HG02642 (cell line): ENCODE measurements at regions not wholly inside any gene's neighbourhood (a gene's known extent, or its start where the extent isn't known, plus 50 kb on each side); places are given as distances from the start of the nearest gene placed in this dataset.
"Not testable (repeated sequence)": the region's sequence is repeated elsewhere in the genome, so short reads cannot be mapped to it uniquely, and the experiment has no call there.

Experiments used
- ATAC-seq: cut with Tn5 transposase; IDR thresholded peaks from one replicate; pipeline ENCODE4 v1.9.1; 2021; ENCODE audit warnings: mild to moderate bottlenecking; ENCODE audit not compliant: unreplicated experiment, poor library complexity

DNA sequence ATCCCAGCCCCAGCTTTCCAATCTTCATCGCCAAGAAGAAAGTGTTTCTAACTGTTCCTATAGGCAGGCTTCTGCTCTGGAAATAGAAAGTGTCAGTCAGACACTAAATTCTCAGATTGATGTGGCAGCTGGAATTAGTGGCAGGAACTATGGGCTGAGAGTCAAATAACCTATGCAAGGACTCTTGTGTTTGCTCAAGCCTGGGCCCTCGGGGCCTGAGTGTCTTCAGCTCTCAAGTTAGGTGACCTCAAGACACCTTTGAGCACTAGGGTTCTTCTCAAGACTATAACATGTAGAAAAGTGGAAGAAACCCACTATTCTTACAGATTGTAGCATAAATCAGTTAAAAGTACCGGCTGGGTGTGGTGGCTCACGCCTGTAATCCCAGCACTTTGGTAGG lies 694.5 kb downstream of the RNF144A start:
- no peak for ATAC-seq

DNA sequence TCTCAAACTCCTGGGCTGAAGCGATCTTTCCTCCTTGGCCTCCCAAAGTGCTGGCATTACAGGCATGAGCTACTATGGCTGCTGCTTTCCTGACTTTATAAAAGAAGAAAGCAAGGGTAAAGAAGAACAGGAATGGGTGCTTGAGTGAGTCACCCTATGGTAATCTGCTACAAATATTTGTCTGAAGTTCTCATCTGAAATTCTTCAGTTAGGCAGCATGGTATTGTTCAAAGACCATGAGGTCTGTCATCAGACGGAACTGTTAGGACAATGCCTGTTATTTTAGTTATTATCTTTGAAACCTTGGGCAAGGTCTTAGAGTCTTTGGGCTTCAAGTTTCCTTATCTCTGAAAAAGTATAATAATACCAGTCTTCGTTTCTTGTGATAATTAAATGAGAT lies 695.8 kb downstream of the RNF144A start:
- no peak for ATAC-seq

DNA sequence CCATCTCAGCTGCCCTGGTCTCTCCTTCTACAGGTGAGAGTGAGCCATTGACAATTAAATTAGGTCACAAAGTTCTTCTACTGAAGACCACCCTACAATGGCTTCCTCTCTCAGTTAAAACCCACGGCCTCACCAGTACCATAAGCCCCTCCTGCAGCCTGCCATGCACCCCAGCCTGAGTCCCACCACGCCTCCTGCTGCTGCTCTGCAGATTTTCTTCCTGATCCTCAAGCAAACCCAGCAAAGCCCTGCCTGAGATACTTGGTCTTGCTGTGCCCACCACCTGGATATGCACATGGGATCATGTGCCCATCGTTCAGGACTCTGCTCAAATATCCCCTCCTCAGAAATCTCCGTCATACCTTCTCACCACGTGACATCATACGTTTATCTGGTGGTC lies 696.6 kb downstream of the RNF144A start:
- no peak for ATAC-seq

DNA sequence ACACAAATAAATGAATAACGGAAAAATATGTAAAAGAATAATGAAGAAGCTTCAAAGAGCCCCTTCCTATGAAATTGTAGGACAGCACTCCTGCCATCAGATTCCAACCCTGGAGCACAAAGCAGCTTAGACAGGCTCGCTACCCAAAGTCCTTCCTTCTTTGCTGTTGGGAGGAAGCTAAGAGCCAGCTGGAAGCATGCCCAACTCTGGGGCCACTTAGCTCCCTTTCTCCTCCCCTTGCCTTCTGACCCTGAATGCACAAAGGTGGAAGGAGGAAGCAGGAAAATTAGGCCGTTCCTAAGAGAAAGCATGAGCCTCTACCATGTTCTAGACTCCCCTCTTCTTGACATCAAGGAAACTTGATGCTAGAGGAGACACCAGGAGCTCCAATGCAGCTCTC lies 700.8 kb downstream of the RNF144A start:
- no peak for ATAC-seq

DNA sequence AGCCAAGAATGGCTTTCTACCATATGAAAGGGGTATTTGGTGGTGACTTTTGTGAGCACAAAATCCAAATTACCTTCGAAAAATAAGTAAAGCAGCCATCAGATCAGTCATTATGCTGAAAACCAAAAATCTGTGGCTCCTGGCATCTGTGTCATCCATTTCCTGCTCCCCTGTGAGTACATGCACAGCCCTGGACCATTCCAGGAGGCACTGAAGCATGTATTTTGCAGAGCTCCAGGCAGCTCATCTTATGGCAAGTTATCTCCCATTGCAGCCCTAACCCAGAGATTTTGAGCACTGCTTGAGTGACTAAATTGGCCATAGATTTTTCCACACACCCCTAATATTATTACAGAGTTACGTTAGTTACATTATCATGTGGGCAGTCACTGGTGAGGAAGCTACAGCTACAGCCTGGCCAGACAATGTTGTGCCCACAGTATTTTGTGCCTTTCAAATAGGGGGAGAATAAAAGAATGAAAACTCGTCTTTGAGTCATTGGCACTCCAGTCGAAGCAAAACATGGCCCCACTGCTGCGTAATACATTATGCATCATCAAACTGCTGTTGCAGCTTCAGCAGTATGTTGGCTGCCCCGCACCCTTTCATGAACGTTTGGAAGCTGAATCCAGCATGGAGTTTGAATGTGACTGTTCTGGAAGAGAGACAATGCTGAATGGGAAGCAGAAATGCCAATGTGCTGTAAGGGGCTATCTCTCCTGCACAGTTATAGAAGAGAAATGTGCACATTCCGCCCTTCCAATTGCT lies 702.2 kb downstream of the RNF144A start:
- no peak for ATAC-seq

GRCh38 chr2:7620255-7620654 lies 703.0 kb downstream of the RNF144A start:
- no peak for ATAC-seq

GRCh38 chr2:7621018-7621814 lies 704.0 kb downstream of the RNF144A start:
- ATAC-seq = no peak

GRCh38 chr2:7625392-7626138 lies 708.4 kb downstream of the RNF144A start:
- ATAC-seq = no peak

GRCh38 chr2:7626139-7626537 lies 708.9 kb downstream of the RNF144A start:
- no peak for ATAC-seq

DNA sequence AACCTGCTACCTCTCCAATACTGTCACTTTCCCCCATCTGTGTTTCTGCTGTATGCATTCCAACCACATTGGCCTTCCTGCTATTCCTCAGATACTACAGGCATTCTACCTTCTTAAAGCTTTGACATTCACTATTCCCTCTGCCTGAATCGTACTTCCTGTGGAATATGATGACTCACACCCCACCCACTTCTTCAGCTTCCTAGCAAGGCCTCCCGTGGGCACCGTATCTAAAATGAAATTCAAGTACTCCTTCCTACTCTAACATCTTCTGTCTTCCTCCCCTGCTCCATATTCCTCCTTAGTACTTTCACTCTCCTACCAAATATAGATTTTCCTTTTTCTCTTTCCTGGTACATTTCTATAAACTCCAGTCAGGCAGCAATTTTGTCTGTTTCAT lies 710.4 kb downstream of the RNF144A start:
- ATAC-seq = no peak

- ATAC-seq = no peak
Observed at GRCh38 chr2:7632420-7632819, 715.2 kb downstream of the RNF144A start.

- no peak for ATAC-seq
Observed at GRCh38 chr2:7633566-7634153, 716.4 kb downstream of the RNF144A start.

- no peak for ATAC-seq
Observed at GRCh38 chr2:7634409-7634808, 717.2 kb downstream of the RNF144A start.

- ATAC-seq = no peak
Observed at GRCh38 chr2:7639476-7639875, 722.3 kb downstream of the RNF144A start.

DNA sequence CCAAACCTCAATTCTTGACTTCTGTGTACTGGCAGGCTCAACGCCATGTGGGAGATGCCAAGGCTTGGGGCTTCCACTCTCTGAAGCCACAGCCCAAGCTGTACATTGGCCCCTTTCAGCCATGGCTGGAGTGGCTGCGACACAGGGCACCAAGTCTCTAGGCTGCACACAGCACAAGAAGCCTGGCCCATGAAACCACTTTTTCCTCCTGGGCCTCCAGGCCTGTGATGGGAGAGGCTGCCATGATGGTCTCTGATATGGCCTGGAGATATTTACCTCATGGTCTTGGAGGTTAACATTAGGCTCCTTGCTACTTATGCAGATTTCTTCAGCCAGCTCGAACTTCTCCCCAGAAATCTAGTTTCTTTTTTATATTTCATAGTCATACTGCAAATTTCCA lies 724.1 kb downstream of the RNF144A start:
- ATAC-seq = not testable (repeated sequence)

- no peak for ATAC-seq
Observed at GRCh38 chr2:7646024-7646423, 728.8 kb downstream of the RNF144A start.

GRCh38 chr2:7646661-7647060 lies 729.4 kb downstream of the RNF144A start:
- no peak for ATAC-seq

- no peak for ATAC-seq
Observed at GRCh38 chr2:7648221-7648795, 731.1 kb downstream of the RNF144A start.

GRCh38 chr2:7649461-7650228 lies 732.4 kb downstream of the RNF144A start:
- no peak for ATAC-seq

DNA sequence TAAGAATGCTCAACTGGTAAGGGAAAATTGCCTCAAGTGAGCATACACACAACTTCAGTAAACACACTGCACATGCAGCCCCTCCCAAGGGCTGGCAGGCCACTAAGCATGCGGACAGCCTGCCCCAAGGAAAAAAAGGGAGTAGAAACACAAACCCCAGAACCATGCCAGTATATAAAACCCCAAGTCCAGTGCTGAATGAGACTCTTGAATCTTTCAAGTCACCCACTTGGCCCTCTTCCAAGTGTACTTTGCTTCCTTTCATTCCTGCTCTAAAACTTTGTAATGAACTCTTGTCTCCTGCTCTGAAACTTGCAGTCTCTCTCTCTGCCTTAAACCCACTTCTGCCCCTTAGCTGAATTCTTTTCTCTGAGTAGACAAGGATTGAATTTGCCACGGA lies 736.4 kb downstream of the RNF144A start:
- ATAC-seq = no peak
